Naive B cell (primary cell): ENCODE measurements at regions not wholly inside any gene's neighbourhood (a gene's known extent, or its start where the extent isn't known, plus 50 kb on each side); places are given as distances from the start of the nearest gene placed in this dataset.
"Not testable (repeated sequence)": the region's sequence is repeated elsewhere in the genome, so short reads cannot be mapped to it uniquely, and the experiment has no call there.

Source experiments
- ATAC-seq, 2 donors: fragments of 150-1000 bp; cut with Tn5 transposase; 2 replicates each; pipeline ENCODE4 v1.10.0; 2021; ENCODE audit warnings: low read depth in 2 of 2, mild to moderate bottlenecking in 2 of 2, moderate library complexity in 2 of 2
- DNase-seq: peaks from one replicate; pipeline ENCODE4 v3.0.0; 2022
- H3K27ac Mint-ChIP-seq, 6 donors: one replicate each; pipeline ENCODE4 v1.8.0; 2020 to 2022; ENCODE audit warnings: mild to moderate bottlenecking in 6 of 6, mixed read lengths in 6 of 6, moderate library complexity in 5 of 6, inconsistent platforms in 2 of 6
- H3K27me3 Mint-ChIP-seq, 3 donors: one replicate each; pipeline ENCODE4 v1.8.0; 2021 to 2022; ENCODE audit warnings: mixed read lengths in 3 of 3, mild to moderate bottlenecking in 1 of 3
- H3K36me3 Mint-ChIP-seq, 2 donors: one replicate each; pipeline ENCODE4 v1.8.0; 2020 to 2022; ENCODE audit warnings: mixed read lengths in 2 of 2, inconsistent platforms in 1 of 2, mild to moderate bottlenecking in 1 of 2
- H3K4me1 Mint-ChIP-seq, 3 donors: one replicate each; pipeline ENCODE4 v1.8.0; 2020 to 2022; ENCODE audit warnings: mixed read lengths in 3 of 3, inconsistent platforms in 1 of 3, mild to moderate bottlenecking in 1 of 3, moderate library complexity in 1 of 3
- H3K4me3 Mint-ChIP-seq, 8 donors: one replicate each; pipeline ENCODE4 v1.8.0; 2020 to 2022; ENCODE audit warnings: mild to moderate bottlenecking in 8 of 8, mixed read lengths in 8 of 8, moderate library complexity in 8 of 8, inconsistent platforms in 2 of 8
- H3K9me3 Mint-ChIP-seq, 7 donors: one replicate each; pipeline ENCODE4 v1.8.0; 2020 to 2022; ENCODE audit warnings: mixed read lengths in 7 of 7, mild to moderate bottlenecking in 5 of 7, inconsistent platforms in 2 of 7, moderate library complexity in 1 of 7

DNA sequence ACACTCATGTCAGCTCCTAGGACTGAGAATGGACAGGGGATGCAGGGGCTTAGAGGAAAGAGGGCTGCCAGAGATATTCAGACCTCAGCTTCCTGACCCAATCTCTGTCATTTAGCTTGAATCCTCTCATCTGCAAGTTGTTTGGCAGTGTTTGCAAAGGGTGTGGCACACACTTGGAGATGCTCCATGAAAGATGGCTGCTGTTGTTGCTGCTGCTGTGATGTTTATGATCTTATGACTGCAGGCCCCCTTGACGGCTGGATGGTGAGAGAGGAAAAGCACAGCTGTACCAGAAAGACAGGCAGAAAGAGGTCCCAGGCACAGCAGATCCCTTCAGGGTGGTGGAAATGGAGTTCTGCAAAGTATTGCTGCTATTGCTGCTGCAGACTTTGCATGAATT is 80.7 kb downstream of the TRIM43 start:
- DNase-seq, H3K36me3 Mint-ChIP-seq, H3K9me3 Mint-ChIP-seq, H3K27ac Mint-ChIP-seq, ATAC-seq: not testable (repeated sequence)
- Mint-ChIP-seq H3K4me1 (peaks cover 16 to 23% (median 21%) of the 10 kb centered on the region in 3 donors), H3K27me3 (peaks cover 8 to 21% (median 20%) of the 10 kb centered on the region in 3 donors), H3K4me3 (peak overlapping the region in 1 of 8 donors; percentile 24)

DNA sequence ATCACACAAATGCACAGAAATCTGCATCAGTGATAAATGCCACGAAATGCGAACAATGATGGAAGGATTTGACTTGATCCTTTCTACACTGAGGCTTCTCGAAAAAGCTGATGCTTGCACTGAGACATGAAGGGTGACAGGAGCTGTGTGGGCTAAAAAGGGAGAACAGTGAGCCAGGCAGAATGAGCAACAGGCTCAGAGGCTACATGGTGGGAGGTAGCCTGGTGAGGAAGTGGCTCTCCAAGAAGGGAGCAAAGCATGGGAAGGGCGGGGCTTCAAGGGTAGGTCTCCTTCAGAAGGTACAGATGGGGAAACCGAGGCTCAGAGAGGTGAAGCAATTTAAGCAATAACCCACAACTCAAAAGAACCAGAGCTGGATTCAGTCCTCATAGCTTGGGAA is 82.4 kb downstream of the TRIM43 start:
- Mint-ChIP-seq H3K4me3 (no peak overlapping the region), H3K4me1 (peaks cover 9 to 16% (median 15%) of the 10 kb centered on the region in 3 donors), H3K36me3 (no peaks in the 10 kb centered on the region), H3K9me3 (no peaks in the 10 kb centered on the region), H3K27ac (no peak overlapping the region), H3K27me3 (peaks cover 17 to 30% (median 26%) of the 10 kb centered on the region in 3 donors)
- ATAC-seq (no peak), DNase-seq (no peak)

GRCh38 chr2:95676573-95676972 is 84.8 kb downstream of the TRIM43 start:
- DNase-seq, H3K4me1 Mint-ChIP-seq, H3K4me3 Mint-ChIP-seq, H3K9me3 Mint-ChIP-seq, H3K36me3 Mint-ChIP-seq, ATAC-seq: not testable (repeated sequence)
- Mint-ChIP-seq H3K27me3 (peaks cover 17 to 47% (median 39%) of the 10 kb centered on the region in 3 donors), H3K27ac (peak overlapping the region in 1 of 6 donors; percentile 23)

DNA sequence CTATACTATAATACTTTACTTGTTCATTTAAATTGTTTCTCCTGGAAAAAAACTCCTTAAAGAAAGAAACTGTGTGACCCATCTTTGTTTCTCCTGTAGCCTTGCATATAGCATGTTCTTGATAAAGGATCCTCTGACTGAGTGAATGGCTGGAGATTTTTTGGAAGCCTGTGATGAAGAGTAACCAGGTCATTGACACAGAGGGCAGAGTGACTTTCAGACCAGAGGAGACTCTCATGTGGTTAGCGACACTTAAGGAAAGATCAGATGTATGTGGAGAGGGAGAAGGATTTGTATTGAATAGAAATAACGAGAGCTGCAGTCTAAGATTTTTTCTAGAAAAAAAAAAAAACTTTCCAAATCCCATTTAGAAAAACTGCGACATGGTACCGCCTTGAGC is 85.5 kb downstream of the TRIM43 start:
- Mint-ChIP-seq H3K4me1 (peaks cover 4 to 8% (median 4%) of the 10 kb centered on the region in 3 donors), H3K4me3 (no peak overlapping the region), H3K27me3 (peaks cover 21 to 52% (median 39%) of the 10 kb centered on the region in 3 donors), H3K27ac (peak overlapping the region in 2 of 6 donors; percentile 5 to 46), H3K36me3 (no peaks in the 10 kb centered on the region), H3K9me3 (no peaks in the 10 kb centered on the region)
- ATAC-seq (no peak), DNase-seq (no peak)

DNA sequence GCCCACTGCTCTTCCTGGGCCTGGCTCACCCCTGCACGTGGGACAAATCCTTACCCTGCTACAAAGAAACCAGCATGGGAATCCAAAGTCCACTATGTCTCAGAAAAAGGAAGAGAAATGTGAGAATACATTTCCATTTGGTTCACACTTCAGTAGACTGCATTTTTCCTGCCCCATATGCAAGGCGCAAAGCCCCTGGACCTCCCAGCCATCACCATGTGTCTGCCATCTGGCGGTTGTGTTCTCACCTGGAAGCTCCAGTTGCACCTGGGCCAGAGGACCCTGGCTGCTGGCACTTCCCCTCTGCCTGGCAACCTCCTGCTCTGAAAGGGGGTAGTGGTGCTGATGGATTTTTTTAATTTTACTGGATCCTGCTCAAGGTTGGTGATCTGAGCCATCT is 86.0 kb downstream of the TRIM43 start:
- H3K9me3 Mint-ChIP-seq, H3K36me3 Mint-ChIP-seq, H3K4me3 Mint-ChIP-seq, ATAC-seq, H3K27ac Mint-ChIP-seq, DNase-seq: not testable (repeated sequence)
- Mint-ChIP-seq H3K4me1 (peaks cover 8 to 13% (median 9%) of the 10 kb centered on the region in 3 donors), H3K27me3 (peaks cover 26 to 56% (median 39%) of the 10 kb centered on the region in 3 donors)

DNA sequence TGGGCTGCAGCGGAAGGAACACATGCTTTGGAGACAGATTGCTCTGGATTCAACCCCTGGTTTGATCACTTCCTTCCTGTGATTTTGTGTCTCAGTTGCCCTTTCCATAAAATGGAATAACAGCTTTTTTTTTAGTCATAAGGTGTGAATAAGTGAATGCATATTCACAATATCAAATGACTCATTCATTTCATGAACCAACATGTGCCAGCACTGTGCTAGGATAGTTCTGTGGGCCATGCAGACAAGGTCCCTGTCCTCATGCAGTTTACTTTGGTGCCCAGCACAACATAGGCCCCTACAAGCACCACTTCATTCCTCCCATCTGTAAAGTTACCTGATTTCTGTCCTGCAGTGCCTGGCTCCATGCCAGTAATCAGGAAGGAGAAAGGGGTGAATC is 89.4 kb downstream of the TRIM43 start:
- peaks cover 13 to 19% (median 13%) of the 10 kb centered on the region in 3 donors for H3K4me1 Mint-ChIP-seq
- H3K4me3 Mint-ChIP-seq, H3K36me3 Mint-ChIP-seq, DNase-seq, H3K9me3 Mint-ChIP-seq, ATAC-seq, H3K27ac Mint-ChIP-seq: not testable (repeated sequence)
- H3K27me3 Mint-ChIP-seq, result peaks cover 23 to 43% (median 33%) of the 10 kb centered on the region in 3 donors

DNA sequence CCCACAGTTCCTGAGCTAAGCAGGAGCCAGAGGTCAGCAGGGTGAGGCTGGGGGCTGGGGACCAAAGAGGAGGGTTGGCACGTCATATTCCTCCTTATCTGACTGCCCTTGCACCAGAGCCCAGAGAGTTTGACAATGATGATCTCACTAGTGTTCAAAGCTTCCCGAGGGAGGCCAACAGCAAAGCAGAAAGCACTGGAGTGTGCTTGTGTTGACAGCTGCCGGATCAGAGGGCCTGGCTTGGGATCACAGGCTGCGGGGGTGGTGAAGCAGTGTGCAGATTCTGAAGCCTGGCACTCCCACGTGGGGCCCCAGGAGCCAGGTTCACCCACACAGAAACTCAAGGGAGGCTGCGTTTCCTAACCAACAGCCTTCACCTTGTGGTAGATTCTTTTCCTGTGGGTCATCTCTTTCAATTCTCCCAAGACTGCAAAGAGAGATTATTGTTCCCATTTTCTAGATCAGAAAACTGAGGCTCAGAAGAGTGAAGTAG is 89.8 kb downstream of the TRIM43 start:
- not testable (repeated sequence) for H3K36me3 Mint-ChIP-seq, ATAC-seq, DNase-seq, H3K9me3 Mint-ChIP-seq, H3K27ac Mint-ChIP-seq
- Mint-ChIP-seq H3K4me1 (peaks cover 13 to 19% (median 13%) of the 10 kb centered on the region in 3 donors), H3K27me3 (peaks cover 23 to 42% (median 33%) of the 10 kb centered on the region in 3 donors), H3K4me3 (peak overlapping the region in 2 of 8 donors; percentile 41 to 75)

DNA sequence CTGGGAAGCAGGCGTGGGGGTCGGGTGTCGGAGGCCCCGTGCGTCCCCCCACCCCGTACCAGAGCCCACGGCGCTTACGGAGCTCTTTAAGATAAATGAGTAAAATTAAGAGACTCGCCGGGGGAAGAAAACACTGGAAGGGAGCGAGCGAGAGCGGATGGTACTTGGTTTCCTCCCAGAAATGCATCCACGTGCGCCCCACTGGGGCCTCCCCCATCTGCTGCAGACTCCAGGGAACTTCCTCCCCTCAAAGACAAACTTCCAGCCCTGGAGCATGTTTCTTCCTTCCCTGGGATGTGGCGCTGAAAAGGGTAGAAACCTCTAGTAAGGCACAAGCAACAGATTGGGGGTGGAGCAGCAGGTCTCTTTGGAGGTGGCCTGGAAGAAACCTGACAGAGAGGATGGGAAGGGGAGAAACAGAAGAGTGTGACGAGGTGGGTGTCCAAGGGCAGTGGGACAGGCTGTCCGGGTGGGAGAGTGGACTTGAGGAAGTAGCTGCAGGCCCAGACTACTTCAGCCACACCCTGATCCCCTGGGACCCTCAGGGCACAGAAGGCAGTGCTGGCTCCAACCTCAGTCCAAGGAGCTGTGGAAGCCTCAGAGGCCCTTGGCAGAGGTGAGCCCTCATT is 91.2 kb downstream of the TRIM43 start:
- peak overlapping the region in 1 of 6 donors; percentile 45 for H3K27ac Mint-ChIP-seq
- H3K4me1 Mint-ChIP-seq, result peaks cover 13 to 19% (median 13%) of the 10 kb centered on the region in 3 donors
- H3K36me3 Mint-ChIP-seq, H3K9me3 Mint-ChIP-seq, ATAC-seq, DNase-seq: not testable (repeated sequence)
- H3K27me3 Mint-ChIP-seq, result peaks cover 29 to 45% (median 33%) of the 10 kb centered on the region in 3 donors
- peak overlapping the region in 7 of 8 donors; percentile 60 to 90 (median 67) for H3K4me3 Mint-ChIP-seq

- ATAC-seq, result no peak
- Mint-ChIP-seq H3K9me3 (no peaks in the 10 kb centered on the region), H3K4me1 (peaks cover 13 to 19% (median 13%) of the 10 kb centered on the region in 3 donors), H3K27me3 (peaks cover 13 to 28% (median 27%) of the 10 kb centered on the region in 3 donors), H3K36me3 (no peaks in the 10 kb centered on the region), H3K27ac (no peak overlapping the region), H3K4me3 (no peak overlapping the region)
- no peak for DNase-seq
Measured at GRCh38 chr2:95685513-95685912, 93.7 kb downstream of the TRIM43 start.

GRCh38 chr2:95686056-95686825 is 94.4 kb downstream of the TRIM43 start:
- H3K9me3 Mint-ChIP-seq, ATAC-seq, H3K36me3 Mint-ChIP-seq, DNase-seq, H3K4me3 Mint-ChIP-seq, H3K27ac Mint-ChIP-seq: not testable (repeated sequence)
- Mint-ChIP-seq H3K27me3 (peaks cover 11 to 28% (median 22%) of the 10 kb centered on the region in 3 donors), H3K4me1 (peaks cover 13 to 19% (median 13%) of the 10 kb centered on the region in 3 donors)

DNA sequence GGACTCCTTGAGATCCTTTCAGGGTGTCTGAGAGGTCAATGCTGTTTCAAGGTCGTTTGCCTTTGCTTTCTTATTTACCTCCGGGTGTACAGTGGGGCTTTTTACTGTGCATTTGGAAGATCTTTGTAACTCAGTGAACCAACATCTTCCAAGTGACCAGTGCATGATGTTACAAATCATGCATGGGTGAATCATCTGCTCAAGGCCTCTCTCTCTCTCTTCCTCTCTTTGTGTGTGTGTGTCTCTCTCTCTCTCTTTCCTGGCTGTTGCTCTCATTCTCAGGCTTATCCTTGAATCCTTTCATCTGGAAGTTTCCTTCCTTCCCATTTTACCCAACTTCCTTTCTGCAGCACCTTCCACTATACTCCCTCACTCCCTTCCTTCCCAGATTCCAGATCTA is 96.1 kb downstream of the TRIM43 start:
- not testable (repeated sequence) for H3K9me3 Mint-ChIP-seq, ATAC-seq, H3K4me1 Mint-ChIP-seq, H3K36me3 Mint-ChIP-seq, DNase-seq, H3K4me3 Mint-ChIP-seq, H3K27ac Mint-ChIP-seq
- H3K27me3 Mint-ChIP-seq, result peaks cover 11 to 20% (median 12%) of the 10 kb centered on the region in 3 donors

GRCh38 chr2:95691210-95691609 is 99.4 kb downstream of the TRIM43 start:
- not testable (repeated sequence) for H3K9me3 Mint-ChIP-seq, DNase-seq, H3K4me3 Mint-ChIP-seq, H3K27ac Mint-ChIP-seq, H3K36me3 Mint-ChIP-seq, ATAC-seq, H3K4me1 Mint-ChIP-seq
- H3K27me3 Mint-ChIP-seq, result peaks cover 12 to 32% (median 27%) of the 10 kb centered on the region in 3 donors

- not testable (repeated sequence) for H3K4me3 Mint-ChIP-seq, H3K36me3 Mint-ChIP-seq, ATAC-seq, H3K27ac Mint-ChIP-seq, H3K9me3 Mint-ChIP-seq, DNase-seq, H3K4me1 Mint-ChIP-seq
- peaks cover 22 to 42% (median 39%) of the 10 kb centered on the region in 3 donors for H3K27me3 Mint-ChIP-seq
Measured at GRCh38 chr2:95693071-95693846, 101.5 kb downstream of the TRIM43 start.
